ENCODE measurements at regions not wholly inside any gene's neighbourhood (a gene's known extent, or its start where the extent isn't known, plus 50 kb on each side); places are given as distances from the start of the nearest gene placed in this dataset.
"Not testable (repeated sequence)": the region's sequence is repeated elsewhere in the genome, so short reads cannot be mapped to it uniquely, and the experiment has no call there.

DNA sequence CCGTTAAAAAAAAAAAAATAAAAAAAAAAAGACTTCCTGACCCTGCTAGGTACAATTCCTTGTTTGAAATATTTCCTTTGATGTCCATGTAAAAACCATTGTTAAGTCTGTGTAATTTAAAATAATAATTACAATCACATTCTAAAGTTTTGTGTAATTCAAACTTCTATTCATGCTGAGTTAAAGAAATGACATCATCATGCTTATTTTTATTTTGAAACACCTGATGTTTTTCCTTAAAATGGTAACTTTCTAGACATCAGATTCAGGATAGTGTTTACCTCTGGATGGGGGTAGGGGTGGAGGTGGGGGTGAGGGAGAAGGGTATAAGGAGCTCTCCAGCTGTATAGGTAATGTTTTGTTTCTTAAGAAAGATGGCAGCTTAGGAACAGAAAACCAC, 92.8 kb downstream of the ADCYAP1 start:
- no peak for DNase-seq

- no peak for DNase-seq
Measured at GRCh38 chr18:998936-999335, 94.3 kb downstream of the ADCYAP1 start.

DNA sequence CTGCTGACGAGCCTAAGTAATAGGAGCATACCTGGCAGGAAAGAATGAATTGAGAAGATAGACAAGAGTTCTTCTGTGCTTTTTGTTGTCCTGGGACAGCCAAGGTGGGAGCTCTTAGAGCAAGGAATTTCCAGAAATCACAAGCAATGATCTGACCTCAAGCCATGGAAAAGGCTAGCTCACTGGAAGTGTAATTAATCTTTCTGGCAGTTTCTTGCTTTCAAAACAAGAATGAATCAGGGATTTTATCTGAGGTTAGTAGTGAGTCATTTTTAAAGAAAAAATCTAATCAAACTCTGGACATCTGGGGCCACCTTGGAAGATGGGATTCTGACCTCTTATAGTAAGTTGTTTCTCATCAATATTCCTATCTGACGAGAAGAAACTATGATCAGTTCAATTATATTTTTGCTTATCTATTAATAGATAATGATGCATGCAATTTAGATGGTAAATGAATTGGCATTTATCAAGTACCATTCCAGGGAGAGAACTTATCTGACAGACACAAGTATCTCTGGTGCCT, 98.0 kb downstream of the ADCYAP1 start:
- no peak for DNase-seq

DNA sequence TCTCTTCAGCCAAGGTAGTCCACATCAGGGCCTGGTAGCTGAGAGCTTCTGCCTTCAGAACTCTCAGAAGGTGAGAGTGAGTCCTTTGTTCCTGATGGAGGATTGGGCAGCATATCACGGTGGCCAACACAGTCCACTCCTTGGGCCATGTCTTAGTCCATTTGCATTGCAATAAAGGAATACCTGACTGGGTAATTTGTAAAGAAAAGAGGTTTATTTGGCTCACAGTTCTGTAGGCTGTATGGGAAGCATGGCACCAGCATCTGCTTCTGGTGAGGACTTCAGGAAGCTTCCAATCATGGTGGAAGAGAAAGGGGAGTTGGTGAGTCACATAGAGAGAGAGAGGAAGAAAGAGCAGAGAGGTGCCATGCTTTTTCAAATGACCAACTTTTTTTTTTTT, 98.8 kb downstream of the ADCYAP1 start:
- no peak for DNase-seq

DNA sequence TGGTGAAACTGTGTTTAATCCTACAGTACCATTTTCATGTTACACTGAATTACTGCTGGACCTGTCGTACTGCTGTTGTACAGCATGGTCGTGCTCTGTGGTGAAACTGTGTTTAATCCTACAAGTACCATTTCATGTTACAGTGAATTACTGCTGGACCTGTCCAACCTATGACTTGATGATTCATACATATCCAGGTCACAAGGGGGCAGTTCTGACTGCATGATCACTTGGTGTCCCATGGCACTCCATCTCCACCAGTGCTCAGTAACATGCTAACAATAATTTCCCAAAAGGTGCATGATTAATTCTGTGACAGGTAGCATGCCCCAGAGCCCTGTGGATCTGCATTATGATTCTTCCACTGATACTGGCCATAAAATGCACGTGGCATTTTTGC, 101.6 kb downstream of the ADCYAP1 start:
- DNase-seq, result no peak

- DNase-seq, result no peak
Measured at GRCh38 chr18:1006965-1007364, 102.3 kb downstream of the ADCYAP1 start.

DNA sequence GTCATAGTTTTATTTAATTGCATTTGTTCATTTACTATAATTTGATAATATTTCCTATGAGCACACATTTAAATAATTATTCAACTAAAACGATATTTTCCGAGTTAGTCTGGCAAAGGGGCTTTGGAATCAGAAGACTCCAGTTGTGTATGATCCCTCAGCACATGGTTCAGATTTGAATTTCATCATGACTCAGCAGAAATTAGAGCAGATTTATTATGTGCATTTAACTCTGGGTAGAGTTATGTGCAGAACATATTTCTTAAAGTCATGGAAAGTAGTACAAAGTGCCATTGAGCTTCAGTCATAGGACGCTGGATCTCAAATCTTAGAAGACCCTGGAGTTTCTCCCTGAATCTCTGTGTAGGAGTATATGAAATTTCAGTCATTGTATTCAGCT, 106.7 kb downstream of the ADCYAP1 start:
- DNase-seq, result no peak

DNA sequence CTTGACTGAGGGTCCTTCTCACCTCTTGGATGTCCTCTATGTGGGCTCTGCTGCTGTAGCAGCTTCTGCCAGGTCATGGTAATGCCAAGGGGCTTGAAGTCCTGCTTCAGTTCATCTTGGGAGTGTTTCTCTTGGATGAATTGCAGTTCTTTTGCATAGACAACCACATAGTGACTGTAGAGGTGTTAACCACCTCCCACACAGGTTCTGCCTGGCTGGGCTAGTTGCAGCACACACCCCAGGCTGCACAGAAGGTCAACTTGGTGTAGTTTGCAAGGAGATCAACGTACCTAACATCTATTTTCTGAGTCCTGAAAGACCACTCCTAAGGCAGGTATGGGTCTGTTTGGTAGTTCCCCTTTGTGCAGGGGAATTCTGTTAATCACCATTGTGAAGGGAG, 108.1 kb downstream of the ADCYAP1 start:
- no peak for DNase-seq

DNA sequence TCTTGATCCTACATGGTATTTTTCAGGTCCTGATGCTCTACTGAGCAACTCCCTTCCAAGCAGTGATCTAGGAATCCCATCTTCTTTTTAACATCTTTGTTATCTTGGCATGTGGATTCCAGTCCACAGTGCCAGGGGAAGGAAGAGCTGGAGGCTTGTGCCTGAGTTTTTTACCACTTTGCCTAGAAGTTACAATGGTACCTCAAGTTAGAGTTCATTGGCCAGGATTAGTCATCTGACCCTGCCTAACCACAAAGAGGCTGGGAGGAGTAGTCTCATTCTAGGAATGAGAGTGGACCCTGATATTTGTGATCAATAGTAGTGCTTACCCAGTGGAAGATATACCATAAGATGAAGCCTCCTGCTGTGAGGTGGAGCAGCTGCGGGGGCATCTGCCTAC, 109.3 kb downstream of the ADCYAP1 start:
- no peak for DNase-seq

DNA sequence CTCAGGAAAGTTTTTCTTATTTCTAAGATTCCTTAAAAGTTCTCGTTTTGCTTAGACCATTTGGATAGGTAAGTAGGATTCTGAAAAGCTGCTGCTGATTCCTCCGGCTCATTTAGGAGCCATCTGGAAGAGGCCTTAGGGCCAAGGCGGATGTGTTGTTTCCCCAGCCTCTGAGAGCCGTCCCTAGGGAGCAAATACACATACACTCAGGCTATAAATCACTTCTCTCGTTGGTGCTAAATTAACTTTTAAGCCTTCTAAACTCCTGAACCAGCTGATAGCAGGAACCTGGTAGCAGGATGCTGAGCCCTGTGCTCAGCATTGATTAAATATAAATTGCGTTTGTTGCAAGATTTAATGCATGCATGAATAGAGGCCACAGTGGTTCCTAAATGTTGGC, 109.8 kb downstream of the ADCYAP1 start:
- DNase-seq, result no peak

DNA sequence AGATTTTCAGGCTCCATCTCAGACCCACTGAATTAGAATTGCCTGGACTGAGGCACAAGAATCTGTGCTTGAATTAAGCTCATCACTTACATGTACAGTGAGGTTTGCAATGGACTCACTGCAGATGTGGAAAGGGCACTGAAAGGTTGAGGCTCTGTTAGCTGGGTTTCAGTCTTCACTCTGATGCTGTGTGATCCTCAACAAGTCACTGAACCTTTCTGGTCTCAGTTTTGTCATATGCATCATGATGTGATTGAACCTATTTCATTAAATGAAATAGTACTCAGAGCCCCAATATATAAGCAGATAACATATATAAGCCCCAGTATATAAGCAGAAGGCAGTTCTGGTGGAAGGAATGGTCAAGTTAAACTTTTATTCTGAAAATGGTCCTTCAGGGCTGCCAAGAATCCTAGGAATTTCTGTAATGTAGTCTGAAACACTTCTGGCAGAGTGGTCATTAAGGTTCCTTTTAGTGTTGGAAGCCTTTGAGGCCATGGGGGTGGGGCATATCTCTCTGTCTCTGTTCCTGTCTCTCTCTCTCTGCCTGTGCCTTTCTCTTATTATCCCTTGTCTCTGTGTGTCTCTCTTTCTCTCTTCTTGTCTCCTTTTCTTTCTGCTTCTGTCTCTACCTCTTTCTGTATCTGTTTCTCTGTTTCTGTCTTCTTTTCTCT, 110.4 kb downstream of the ADCYAP1 start:
- no peak for DNase-seq

GRCh38 chr18:1015777-1016176, 111.1 kb downstream of the ADCYAP1 start:
- no peak for DNase-seq

- no peak for DNase-seq
Measured at GRCh38 chr18:1017227-1018058, 112.8 kb downstream of the ADCYAP1 start.

DNA sequence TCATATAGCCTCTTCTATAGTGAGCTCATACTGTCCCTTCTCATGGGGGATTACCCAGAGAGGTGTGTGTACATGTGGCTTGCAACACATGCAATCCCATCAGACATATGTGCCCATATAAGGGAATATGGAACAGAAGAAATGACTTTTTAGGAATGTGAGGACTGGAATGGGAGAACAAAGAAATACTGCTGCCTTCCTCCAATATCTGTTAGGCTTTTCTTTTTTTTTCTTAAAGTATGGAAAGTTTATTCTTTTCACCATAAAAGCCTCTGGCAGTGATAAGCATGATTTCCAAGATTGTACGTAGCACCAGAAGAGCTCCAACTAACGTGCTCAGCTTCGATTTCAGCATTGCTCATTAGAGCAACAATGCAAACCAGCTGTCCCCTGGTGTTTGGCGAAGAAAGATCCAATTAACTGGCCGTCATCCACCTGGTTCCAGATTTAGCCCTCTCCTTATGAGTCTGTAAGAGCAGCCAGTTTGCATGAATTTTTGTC, 113.6 kb downstream of the ADCYAP1 start:
- DNase-seq, result no peak

DNA sequence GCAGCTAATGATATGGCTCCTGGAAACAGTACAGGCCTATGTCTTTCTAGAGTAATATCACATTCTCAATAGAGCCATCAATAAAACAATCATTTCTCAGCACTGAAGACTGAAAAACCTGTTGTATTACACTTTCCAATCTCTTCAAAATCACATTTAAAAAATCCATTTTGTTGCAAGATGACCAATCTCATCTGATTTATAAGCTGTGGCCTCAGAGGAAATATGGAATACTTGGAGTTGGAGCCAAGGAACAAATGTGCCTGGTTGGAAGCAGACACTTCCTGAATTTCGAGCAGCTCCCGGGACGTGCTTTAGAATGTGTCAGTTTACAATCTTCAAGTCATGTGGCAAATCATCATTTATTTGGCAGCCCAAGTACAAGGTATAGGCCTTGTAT, 114.5 kb downstream of the ADCYAP1 start:
- DNase-seq, result no peak

DNA sequence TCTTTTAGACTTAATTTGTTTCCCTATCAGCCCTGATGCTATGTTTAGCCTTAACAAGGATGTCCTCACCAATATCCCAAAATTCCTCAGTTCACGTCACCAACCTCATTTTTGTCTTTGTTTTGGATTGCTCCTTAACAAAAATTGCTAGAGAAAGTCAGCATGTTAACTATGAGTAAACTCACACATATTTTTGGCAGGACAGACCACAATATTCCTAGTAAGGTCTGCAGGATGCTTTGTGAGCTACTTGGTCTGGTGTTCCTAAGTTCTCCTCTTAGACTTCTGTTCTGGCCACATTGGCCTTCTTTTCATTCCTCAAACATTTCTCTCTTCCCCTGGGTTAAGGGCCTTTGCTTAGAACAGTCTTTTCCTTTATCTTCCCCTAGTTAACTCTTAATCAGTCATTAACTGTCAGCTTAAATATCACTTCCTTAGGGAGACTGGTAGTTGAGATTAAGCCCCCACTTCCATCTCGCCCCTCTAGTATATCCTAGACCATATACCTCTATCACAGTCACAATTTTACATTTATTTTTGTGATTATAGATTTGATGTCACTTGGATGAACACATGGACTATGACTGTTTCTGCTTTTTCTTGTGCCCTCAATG, 116.2 kb downstream of the ADCYAP1 start:
- no peak for DNase-seq

GRCh38 chr18:1026930-1027329, 122.3 kb downstream of the ADCYAP1 start:
- DNase-seq, result no peak

GRCh38 chr18:1033092-1033491, 128.4 kb downstream of the ADCYAP1 start:
- not testable (repeated sequence) for DNase-seq

GRCh38 chr18:1034971-1035370, 130.3 kb downstream of the ADCYAP1 start:
- DNase-seq, result no peak

DNA sequence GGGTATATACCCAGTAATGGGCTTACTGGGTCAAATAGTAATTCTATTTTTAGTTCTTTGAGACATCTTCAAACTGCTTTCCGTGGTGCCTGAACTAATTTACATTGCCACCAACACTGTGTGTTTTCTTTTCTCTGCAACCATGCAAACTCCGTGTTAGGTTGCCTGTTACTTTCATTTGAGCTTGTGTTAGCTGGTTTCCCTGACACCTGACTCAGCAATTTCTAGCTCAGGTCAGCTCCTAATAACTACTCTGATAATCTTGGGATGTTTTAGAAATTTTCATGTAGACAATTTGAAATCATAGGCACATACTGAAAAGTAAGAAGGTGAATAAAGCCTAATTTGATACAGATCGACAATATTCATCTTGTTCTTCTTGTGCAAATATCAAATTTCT, 132.3 kb downstream of the ADCYAP1 start:
- DNase-seq, result no peak

DNA sequence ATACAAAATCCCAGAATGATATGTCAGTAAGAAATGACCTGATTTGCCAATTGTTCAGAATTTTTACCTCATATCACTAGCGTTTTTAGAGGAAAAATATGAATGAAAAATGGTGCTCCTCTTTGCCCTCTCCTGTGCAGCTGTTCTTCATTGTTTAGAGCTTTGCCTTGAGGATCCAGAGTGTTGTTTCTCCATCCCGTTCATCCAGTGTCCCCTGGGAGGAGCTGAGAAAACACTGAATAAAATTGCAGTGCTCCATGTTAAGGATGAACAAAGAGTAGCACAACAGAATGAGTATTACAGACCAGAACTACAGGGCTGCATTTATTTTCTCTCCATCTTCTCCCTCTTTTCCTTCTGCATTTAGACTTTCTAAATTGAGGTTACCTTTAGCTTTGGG, 133.1 kb downstream of the ADCYAP1 start:
- DNase-seq, result no peak

GRCh38 chr18:1039421-1039820, 134.8 kb downstream of the ADCYAP1 start:
- no peak for DNase-seq

DNA sequence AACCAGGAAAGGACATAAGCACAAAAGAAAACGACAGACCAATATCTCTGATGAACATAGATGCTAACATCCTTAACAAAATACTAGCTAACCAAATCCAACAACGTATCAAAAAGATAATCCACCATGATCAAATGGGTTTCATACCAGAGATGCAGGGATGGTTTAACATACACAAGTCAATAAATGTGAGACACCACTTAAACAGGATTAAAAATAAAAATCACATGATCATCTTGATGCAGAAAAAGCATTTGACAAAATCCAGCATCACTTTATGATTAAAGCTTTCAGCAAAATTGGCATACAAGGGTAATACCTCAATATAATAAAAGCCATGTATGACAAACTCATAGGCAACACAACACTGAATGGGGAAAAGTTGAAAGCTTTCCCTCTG, 138.4 kb downstream of the ADCYAP1 start:
- not testable (repeated sequence) for DNase-seq

GRCh38 chr18:1045658-1046057, 141.0 kb downstream of the ADCYAP1 start:
- no peak for DNase-seq

Measured in activated naive CD4-positive, alpha-beta T cell (primary cell).